Brain pericyte (primary cell): ENCODE measurements at regions not wholly inside any gene's neighbourhood (a gene's known extent, or its start where the extent isn't known, plus 50 kb on each side); places are given as distances from the start of the nearest gene placed in this dataset.
A peak's percentile ranks its signal among the peaks of the same experiment; 100 is the strongest.

Experiments used
- DNase-seq: peaks from one replicate; pipeline ENCODE4 v3.0.0-alpha.2; 2012; ENCODE audit warnings: low read depth, low spot score

GRCh38 chr9:111195766-111196165, 134.3 kb downstream of the OR2K2 start:
- no peak for DNase-seq

- no peak for DNase-seq
Observed at GRCh38 chr9:111193095-111193494, 136.9 kb downstream of the OR2K2 start.

GRCh38 chr9:111192650-111193049, 137.4 kb downstream of the OR2K2 start:
- DNase-seq: no peak

- DNase-seq: no peak
Observed at GRCh38 chr9:111190347-111190746, 139.7 kb downstream of the OR2K2 start.

- DNase-seq: no peak
Observed at GRCh38 chr9:111187376-111187775, 142.6 kb downstream of the OR2K2 start.

GRCh38 chr9:111186021-111186530, 143.9 kb downstream of the OR2K2 start:
- DNase-seq: no peak

- no peak for DNase-seq
Observed at GRCh38 chr9:111180811-111181210, 142.5 kb upstream of the LPAR1 start.

GRCh38 chr9:111179577-111179976, 141.3 kb upstream of the LPAR1 start:
- DNase-seq: no peak

GRCh38 chr9:111178331-111179055, 140.2 kb upstream of the LPAR1 start:
- DNase-seq: peak; percentile 90

GRCh38 chr9:111176511-111176910, 138.2 kb upstream of the LPAR1 start:
- DNase-seq: no peak

GRCh38 chr9:111175350-111175749, 137.1 kb upstream of the LPAR1 start:
- DNase-seq: no peak

- DNase-seq: no peak
Observed at GRCh38 chr9:111167341-111167740, 129.1 kb upstream of the LPAR1 start.

- no peak for DNase-seq
Observed at GRCh38 chr9:111163716-111164389, 125.6 kb upstream of the LPAR1 start.

GRCh38 chr9:111162026-111162425, 123.8 kb upstream of the LPAR1 start:
- no peak for DNase-seq

- no peak for DNase-seq
Observed at GRCh38 chr9:111161015-111161415, 122.7 kb upstream of the LPAR1 start.

- no peak for DNase-seq
Observed at GRCh38 chr9:111158999-111159398, 120.7 kb upstream of the LPAR1 start.

GRCh38 chr9:111158363-111158762, 120.1 kb upstream of the LPAR1 start:
- peak; percentile 50 for DNase-seq

- no peak for DNase-seq
Observed at GRCh38 chr9:111154081-111154562, 115.9 kb upstream of the LPAR1 start.

GRCh38 chr9:111152614-111153406, 114.5 kb upstream of the LPAR1 start:
- DNase-seq: no peak

GRCh38 chr9:111151537-111151936, 113.3 kb upstream of the LPAR1 start:
- DNase-seq: no peak

- no peak for DNase-seq
Observed at GRCh38 chr9:111150181-111150580, 111.9 kb upstream of the LPAR1 start.
